ENCODE measurements at regions not wholly inside any gene's neighbourhood (a gene's known extent, or its start where the extent isn't known, plus 50 kb on each side); places are given as distances from the start of the nearest gene placed in this dataset.

- DNase-seq (ENCODE audit: low spot score): no peak
- TF ChIP-seq, protein P1, sequence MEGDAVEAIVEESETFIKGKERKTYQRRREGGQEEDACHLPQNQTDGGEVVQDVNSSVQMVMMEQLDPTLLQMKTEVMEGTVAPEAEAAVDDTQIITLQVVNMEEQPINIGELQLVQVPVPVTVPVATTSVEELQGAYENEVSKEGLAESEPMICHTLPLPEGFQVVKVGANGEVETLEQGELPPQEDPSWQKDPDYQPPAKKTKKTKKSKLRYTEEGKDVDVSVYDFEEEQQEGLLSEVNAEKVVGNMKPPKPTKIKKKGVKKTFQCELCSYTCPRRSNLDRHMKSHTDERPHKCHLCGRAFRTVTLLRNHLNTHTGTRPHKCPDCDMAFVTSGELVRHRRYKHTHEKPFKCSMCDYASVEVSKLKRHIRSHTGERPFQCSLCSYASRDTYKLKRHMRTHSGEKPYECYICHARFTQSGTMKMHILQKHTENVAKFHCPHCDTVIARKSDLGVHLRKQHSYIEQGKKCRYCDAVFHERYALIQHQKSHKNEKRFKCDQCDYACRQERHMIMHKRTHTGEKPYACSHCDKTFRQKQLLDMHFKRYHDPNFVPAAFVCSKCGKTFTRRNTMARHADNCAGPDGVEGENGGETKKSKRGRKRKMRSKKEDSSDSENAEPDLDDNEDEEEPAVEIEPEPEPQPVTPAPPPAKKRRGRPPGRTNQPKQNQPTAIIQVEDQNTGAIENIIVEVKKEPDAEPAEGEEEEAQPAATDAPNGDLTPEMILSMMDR (IDR thresholded peaks at IDR 0.05; ENCODE audit: extremely low read depth, missing control alignments): no peak
These were observed 61.2 kb upstream of the CTNNB1 start for GRCh38 chr3:41138146-41138545.

DNA sequence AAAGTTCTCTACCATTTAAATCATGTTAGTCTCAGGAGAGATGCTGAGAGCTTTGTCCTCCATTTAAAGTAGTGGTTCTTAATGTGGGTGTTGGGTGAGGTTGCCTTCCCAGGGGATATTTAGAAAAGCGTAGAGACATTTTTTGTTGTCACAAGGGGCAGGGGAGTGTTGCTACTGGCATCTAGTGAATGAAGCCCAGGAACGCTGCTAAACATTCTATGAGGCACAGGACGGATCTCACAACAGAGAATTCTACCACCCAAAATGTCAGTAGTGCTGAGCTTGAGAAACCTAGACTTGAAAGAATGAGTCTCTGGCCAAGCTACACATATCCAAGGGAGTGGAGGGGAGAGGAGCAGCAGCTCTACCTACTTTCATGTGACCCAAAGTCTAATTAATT is 60.7 kb upstream of the CTNNB1 start:
- DNase-seq (ENCODE audit: low spot score): no peak
- TF ChIP-seq, protein P1 (IDR thresholded peaks at IDR 0.05; ENCODE audit: extremely low read depth, missing control alignments): no peak

DNA sequence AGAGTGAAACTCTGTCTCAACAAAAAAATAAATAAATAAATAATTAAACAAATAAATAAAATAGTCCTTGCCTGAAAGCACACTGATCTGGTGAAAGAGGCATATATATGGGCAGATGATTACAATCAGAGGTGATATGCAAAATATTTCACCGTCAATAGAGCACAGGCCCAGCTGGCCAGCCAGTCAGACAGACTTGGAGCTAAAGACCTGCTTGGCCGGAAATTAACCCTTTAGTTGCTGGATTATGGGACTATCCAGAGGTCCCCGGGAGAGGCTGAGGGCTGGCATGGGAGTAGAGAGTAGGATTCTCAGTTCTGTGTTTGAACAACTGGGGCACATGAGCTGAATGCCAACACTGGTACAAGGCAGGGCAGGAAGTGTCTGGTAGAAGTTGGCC is 59.1 kb upstream of the CTNNB1 start:
- TF ChIP-seq, protein P1 (IDR thresholded peaks at IDR 0.05; ENCODE audit: extremely low read depth, missing control alignments): no peak
- DNase-seq (ENCODE audit: low spot score): no peak

DNA sequence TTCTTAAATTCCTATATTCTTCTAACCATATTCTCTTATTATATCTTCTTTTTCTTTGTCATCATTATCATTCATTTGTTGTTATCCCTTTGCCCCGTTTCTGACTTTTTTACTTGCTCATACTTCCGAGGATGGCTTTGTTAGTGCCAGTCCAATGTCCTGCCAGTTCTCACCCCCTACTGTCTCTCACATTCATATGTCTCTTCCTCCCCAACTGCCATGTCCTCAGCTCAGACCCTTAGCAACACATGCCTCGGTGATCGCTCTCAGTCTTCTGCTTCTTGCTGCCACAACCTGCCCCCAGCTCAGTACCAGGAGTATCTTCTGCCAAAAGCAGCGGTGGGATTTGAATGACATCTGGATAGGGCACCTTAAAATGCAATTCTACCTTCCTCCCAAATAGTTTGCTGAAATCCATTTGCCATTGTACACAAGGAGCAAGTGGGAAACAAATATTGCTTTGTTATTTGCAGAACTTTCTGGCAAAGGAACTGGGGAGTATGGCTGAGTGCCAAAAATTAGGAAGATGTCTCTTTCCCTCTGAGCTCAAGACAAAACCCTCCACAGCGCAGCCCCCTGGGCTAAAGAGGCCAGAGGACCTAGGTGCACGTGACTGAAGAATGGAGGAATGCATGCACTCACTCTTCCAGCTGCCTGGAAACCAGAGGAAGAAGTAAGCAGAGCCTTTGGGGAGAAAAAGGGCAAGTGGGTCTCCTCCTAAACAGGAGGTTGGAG is 57.7 kb upstream of the CTNNB1 start:
- DNase-seq (ENCODE audit: low spot score): no peak
- TF ChIP-seq, protein P1 (IDR thresholded peaks at IDR 0.05; ENCODE audit: extremely low read depth, missing control alignments): no peak

DNA sequence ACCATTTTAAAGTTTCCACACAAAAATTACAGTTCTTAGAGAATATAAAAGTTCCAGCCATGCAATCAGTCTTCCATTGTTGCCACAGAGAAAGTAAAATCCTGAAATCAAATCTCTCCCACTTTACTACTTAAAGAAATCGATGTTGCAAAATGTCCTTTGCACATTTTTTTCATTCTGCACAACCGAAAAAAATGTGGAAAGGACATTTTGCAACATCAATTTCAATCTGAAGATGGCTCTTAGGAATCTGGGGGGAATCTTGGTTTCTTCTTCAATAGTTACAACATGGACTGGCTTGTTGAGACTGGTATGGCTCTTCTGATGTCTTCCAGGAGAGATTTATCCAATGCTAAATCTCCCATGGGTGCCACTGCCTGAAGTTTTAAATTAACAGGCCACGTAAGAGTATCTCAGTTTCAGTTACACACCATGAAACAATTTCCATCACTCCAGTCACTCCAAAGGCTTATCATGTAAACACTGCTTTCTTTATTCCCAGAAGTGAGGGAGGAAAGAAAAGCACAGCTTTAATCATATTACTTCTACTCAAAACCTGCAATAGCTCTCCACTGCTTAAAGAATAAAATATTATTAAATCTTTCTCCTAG is 55.8 kb upstream of the CTNNB1 start:
- no peak for DNase-seq (ENCODE audit: low spot score)
- TF ChIP-seq, protein P1 (IDR thresholded peaks at IDR 0.05; ENCODE audit: extremely low read depth, missing control alignments): no peak

DNA sequence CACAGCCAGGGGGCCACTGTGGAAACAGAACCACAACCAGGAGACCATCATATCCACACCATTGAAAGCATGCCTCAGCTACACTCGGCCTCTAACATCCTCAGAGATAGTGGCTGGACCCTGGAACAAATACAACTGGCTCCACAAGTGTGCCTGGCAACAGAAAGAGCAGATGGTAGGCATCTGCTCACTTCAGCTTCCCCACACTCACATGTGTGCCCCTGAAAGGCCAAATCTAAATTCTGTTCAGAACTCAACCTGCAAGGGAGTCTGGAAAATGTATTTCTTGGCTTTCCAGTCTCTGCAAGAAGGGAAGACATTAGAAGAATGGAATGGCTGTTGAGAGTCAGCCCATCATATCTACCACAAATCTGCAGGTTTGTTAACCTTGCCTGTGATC is 54.7 kb upstream of the CTNNB1 start:
- TF ChIP-seq, protein P1 (IDR thresholded peaks at IDR 0.05; ENCODE audit: extremely low read depth, missing control alignments): no peak
- DNase-seq (ENCODE audit: low spot score): no peak

- DNase-seq (ENCODE audit: low spot score): no peak
These were observed 50.8 kb upstream of the CTNNB1 start for GRCh38 chr3:41148478-41148877.

More at GRCh38 chr3:41148478-41148877, 50.8 kb upstream of the CTNNB1 start:
- TF ChIP-seq, protein P1 (IDR thresholded peaks at IDR 0.05; ENCODE audit: extremely low read depth, missing control alignments): no peak
